NCI-H69 (cell line): ENCODE measurements at regions not wholly inside any gene's neighbourhood (a gene's known extent, or its start where the extent isn't known, plus 50 kb on each side); places are given as distances from the start of the nearest gene placed in this dataset.

ENCODE experiments used
- DNase-seq: peaks from one replicate; lab custom pipeline; 2025; lab: John Stamatoyannopoulos, UW

DNA sequence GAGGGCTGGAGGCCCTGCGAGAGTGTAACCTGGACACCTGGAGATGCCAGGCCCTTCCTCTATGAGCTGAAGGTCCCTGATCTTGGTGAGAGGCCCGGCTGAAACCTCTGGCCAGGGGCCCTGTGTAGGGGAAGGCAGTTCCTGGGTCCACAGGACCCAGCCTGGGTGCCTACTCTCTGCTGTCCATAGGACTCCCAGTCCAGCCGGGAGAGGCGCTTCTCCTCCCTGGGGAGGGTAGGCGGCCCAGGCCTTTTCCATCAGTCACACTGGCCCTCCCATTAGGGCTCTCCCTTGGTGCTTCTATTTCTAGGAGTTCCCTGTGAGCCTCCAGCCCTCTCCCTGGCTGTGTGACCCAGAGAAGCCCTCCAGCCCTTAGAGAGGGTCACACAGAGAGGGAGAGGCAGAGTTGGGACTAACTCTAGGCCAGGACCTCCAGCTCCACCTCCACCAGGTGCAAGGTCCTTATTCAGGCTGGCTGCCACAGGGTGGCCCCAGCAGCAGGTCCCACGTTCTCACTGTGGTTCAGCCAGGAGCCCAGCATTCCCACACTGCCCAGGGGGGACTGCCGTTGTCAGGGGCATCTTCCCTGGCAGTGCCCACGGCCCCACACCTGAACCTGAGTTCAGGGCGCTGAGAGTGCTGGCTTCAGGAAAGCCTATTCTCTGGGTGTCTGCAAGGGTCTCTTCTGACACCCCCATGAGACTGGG, 146.8 kb downstream of the SMAD6 start:
- no peak for DNase-seq

DNA sequence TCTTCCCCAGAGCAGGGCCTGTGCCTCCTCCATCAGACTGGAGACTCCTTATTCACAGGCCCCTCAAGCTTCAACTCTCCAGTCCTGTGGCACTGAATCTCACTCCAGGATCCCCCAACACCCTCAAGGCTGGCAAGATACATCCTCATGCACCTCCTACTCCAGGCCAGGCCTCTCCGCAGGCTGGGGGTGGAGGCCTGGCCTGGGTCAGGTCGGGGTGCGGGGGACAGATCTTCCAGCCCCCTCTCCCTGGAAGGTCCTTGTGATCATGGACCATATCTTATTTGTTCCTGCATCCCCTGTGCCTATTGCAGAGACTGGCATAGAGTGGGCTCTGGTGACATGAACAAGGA, 147.3 kb downstream of the SMAD6 start:
- no peak for DNase-seq

DNA sequence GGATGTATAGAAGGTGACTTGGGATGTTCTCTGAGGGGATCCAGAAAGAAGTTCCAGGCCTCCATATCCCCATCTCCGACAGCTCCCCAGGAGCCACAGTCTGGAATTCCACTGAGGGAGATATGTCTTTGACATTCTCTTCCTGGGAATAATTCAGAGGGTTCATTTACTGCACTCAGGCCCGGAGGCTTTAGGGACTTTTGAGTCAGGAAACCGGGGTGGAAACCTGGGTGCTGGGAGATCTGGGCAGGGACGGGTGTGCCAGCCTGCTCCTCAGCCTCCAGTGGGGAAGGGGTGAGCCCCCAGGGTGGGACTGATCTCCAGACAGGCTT, 147.7 kb downstream of the SMAD6 start:
- DNase-seq = no peak

DNA sequence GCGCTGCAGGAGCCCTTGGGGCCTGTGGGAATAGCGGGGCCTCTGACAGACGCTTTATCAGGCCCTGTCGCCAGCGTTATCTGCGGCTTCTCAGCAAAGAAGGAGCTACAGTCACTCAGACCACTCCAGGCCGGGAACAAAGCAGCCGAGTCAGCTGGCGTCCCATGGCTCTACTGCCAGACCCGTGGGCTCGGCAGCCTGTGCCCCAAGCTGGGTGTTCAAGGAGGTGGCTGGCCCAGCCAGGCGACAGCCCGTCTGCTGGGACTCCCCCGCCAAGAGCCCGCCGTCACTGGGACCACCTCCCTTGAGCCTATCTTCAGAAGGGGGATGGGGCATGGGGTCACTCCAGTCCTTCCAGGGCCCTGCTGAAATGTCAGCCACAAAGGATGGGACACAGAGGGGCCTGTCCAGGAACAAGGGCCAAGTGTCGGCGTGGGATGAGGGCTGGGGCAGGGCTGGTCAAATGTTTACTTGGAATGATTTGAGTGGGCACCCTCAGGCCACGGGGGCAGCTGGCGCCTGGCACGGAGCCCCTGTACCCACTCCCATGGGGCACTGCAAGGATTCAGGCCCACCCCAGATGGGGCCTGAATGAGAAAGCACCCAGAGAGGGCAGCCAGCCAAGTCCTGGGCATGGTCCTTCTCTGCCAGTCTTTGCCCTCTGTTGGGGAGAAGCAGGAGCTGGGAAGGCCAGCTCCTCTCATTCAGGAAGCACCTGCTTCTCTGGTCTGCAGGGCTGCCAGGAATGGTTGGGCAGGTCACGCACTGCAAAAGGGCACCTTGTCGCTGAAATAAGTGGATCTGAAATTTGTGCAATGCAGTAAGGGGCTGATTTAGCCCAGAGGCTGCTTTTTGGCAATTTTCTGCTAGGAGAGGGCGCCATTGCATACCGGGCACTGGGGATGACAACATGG, 148.3 kb downstream of the SMAD6 start:
- peak; percentile 52 for DNase-seq

DNA sequence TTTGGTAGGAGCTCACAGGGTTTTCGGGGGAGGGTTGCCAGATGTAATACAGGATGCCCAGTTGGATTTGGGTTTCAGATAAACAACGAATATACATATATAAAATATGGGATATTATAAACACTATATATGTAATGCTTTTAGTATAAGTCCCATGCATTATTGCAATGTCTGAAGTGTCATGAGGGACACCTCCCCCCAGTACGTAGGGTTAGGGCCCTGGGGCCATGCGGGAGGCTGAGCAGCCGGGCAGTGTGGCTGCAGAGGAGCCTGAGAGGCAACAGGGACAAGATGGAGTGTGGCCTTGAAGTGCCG, 148.9 kb downstream of the SMAD6 start:
- DNase-seq = no peak

DNA sequence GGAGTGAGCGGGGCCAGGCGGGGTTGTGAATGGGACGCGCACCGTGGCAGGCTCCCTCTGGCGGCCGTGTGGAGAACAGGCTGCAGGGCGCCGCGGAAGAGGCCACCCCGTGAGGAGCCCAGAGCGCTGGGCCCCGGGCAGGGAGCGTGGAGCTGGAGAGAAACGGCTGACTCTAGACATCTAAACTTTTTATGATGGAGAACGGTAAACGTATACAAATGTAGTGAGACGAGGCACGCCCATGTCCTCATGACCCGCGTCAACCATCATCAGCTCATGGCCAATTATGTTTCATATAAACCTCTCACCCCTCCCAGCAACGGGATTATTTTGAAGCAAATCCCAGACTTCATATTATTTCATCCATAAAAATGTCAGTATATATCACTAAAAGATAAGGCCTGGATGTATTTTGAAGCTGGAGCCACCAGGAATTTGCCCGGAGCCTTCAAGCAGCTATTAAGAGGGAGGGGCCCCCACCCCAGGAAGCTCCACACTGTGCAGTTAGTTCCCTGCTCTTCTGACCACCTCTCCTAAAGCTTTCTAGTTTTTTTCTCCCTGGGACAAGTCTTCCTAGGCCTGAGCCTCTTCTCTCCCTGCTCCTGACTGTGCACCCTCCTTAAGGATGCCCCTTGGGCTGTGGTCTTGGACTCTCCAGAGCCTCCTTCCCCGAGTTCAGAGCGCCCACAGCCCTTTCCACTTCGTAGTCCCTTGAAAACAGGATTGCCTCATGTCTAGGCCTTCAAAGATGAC, 149.5 kb downstream of the SMAD6 start:
- DNase-seq = peak; percentile 90

DNA sequence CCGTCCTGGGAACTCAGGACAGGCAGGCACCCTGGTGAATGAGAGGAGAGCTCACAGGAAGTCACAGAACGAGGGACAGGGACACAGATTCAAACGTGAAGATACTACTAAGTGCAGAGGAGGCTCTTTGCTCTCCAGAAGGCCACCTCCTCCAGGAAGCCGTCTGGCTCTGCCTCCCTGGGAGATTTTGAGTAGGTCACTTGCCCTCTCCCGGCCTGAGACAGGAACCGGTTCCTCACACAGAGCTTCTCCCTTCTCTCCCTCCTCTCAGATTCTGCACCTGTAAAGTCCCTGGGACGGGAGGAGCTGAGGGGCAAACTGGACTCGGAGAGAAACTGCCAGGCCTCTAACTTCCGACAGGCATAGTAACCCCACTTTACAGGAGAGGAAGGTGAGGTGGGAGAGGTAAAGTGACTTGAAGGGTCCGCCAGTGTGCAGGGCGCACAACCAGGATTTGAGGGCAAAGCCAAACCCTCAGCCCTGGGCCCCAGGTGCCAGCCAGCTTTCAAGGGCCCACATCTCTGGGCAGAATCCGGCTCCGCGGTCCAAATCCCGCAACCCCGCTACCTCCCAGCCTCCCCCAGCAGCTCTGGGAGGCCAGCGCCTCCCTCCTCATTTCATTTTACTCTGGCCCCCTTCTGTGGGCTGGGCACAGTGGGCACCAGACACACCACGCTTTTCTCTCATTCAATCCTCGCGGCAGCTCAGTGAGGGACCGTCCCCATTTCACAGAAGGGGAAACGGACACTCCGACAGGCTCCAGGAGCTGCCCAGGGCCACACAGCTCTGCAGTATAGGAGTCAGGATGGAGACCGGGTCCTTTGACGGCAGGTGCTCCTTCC, 150.2 kb downstream of the SMAD6 start:
- DNase-seq = no peak

DNA sequence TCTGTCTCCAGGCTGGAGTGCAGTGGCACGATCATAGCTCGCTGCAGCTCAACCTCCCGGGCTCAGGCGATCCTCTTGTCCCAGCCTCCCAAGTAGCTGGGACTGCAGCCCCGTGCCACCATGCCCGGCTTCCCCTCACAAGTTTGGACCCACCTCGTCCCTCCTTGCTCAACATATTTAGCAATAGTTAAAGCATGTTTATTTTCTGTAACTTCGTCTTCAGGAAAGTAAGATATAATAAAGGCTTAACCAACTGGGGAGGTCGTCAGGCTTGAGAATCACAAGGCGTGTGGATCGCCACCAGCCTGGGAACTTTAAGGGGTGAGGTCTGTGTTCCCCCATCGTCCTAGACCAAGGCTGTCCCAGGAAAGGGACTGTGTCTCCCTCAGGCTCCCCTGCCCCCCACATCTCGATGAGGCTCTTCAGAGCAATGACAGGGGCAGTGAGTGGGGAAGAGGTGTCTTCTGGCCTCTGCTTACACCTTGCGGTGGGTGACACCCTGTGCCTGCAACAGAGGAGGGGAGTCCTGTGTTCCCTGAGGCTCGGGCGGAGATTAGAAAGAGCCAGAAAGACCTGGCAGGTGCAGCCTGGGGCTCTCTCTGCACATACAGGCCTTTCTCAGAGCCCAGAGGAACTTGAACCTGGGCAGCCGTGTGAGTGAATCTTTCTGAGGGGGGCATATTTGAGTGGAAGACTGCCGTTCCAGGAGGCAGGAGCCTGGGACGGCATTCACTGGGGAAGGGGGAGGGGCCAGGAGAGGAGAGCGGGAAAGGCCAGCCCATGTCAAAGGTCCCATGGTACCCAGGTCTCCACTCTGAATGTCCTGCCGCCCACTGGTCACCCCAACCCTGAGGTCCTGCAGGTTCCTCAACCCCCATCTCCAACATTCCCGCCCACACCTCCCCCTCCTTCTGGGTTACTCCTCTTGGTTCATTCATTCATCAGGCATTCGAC, 152.3 kb downstream of the SMAD6 start:
- no peak for DNase-seq

DNA sequence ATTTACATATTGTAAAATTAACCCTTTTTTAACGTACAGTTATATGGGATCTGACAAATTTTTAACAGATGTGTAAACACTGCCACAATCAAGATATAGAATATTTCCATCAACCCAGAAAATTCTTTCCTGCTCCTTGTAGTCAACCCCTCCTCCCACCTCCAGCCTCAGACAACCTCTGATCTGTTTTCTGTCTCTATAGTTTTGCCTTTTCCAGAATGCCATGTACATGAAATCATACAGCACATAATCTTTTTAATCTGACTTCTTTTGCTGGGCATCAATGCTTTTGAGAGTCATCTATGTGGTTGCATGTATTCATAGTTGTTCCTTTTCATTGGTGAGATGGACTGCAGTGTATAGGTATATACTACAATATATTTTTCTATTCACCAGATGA, 153.0 kb downstream of the SMAD6 start:
- no peak for DNase-seq

DNA sequence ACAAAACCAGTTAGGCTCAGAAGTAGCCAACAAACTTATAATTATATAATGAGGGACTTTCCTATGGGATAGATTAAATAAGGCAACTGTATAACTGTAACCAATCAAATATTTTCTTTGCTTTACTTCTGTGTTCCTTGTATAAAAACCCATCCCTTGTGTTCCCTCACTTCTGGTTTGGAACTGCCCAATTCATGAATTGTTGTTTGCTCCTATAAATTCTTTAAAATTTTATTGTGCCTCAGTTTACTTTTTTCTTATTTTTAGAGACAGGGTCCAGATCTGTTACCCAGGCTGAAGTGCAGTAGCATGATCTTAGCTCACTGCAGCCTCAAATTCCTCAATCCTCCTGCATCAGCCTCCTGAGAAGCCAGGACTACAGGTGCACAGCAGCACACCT, 155.7 kb downstream of the SMAD6 start:
- no peak for DNase-seq

DNA sequence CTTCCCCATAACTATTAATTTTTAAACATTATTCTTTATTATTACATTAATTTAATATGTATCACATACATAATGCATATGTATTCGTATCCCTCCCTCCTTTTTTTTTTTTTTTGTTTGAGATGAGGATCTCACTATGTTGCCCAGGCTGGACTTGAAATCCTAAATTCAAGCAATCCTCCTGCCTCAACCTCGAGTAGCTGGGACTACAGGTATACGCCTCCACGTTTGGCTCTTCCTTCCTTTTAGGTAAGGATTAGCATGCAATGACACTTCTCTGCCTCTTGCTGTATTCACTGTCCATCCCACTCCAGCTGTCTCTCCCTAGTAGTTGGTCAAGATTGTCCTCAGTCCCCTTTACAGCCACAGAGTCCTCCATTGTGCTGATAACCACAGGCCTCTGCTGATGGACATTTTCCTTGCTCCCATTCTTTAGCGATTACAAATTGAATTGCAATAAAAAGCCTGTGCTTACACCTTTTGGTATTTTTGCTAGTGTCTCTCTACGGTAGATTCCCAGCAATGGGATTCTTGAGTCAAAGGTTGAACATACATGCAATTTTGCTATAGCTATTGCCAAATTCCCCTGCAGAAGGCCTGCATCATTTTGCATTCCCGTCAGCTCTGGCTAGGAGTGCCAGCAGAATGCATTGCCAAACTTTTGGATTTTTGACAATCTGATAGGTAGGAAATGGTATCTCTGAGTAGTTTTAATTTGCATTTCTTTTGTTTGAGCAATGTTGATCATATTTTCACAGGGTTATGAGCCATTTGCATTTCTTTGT, 156.6 kb downstream of the SMAD6 start:
- peak; percentile 21 for DNase-seq

DNA sequence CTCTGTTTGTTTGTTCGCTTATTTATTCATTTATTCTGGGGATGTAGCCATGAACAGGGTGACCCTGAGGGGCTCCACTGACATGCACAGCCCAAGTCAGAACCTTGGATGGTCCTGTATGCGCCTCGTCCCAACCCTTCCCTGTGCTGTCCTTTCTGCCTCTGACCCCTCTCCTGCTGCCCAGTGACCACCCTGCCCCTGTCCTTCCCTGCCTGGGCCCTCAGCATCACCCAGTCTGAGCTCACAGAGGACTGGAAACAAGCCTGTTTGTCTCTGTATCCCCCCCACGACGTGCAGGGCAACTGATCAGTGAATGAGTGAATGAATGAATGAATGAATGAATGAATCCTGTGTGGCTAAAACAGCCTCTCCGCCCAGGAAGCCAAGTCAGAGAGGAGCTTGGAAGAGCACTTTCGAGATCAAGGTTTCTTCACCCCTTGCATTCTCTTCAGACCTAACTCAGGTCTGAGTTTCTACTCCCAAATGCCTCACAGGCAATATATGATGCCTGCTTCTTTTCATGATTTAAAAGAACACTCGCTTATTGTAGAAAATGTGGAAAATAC, 157.7 kb downstream of the SMAD6 start:
- no peak for DNase-seq

DNA sequence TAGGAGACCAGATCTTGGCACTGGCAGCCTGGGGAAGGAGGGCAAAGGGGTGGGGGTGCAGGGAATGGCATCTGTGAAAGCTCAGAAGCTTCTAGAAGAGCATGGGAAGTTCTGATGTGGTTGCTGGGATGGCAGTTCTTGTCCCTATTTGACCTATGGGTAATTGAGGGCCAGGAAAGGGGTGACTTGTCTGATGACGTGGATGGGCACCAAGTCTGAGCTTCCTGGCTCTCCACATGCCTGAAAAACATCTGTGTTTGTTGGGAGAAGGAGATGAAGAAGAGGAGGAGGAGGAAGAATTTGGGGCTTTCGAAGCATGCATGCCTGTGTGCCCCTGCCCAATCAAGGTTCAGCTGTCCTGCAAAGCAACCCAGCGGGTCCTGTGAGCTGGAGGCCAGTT, 158.8 kb downstream of the SMAD6 start:
- no peak for DNase-seq

DNA sequence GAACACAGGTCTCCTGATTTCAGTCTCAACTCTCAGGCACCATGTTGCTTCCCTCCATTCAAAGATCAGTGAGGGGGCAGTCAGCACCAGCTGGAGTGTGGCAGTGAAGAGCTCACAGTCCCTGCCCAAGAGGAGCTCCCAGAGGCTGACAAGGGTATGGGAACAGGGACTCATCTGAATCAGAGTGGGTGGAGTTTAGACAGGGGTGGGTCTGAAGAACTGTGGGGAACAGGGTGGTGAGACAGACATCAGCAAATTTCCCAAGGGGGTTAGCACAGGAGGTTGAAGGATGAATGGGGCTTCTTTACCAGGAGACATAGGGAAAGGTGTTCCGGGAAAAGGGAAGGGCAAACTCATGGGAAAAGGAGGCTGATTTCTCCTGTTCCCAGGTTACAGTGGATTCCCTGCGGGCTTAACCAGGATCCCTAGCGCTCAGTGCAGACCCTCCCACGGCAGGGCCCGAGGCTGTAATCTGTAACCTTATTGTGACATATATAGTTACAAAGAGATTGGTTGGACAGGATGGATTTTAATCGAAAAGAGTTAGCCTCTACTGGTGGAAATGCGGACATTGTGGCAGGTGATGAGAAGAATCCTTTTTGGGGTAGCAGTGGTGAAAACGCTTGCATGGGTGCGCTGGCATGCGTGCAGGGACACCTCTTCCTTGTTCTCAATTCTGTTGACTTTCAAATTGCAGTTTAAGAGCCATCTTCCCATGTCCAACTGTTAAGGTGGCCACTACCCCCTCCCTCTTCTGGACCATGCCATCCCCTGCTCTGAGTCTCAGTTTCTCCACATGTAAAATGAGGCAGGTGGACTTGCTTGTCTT, 160.3 kb downstream of the SMAD6 start:
- DNase-seq = peak; percentile 59

DNA sequence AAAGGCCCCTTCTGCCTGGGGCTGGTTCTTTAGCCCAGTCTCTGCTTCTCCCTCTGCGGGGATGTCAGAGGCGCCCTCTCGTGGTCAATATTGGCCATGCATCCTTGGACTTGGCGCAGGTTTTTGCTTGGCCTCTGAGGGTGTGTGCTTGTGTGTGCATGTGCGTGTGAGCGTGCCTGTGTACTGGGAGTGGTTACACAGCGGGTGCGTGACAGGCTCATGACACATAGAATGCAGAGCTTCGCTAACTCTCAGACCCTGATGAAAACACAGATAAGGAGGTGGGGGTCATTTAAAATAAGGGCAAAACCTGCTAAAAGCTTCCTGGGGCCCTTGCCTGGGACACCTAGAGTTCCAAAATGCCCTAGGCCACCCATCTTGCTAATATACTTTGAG, 160.9 kb downstream of the SMAD6 start:
- peak; percentile 83 for DNase-seq

DNA sequence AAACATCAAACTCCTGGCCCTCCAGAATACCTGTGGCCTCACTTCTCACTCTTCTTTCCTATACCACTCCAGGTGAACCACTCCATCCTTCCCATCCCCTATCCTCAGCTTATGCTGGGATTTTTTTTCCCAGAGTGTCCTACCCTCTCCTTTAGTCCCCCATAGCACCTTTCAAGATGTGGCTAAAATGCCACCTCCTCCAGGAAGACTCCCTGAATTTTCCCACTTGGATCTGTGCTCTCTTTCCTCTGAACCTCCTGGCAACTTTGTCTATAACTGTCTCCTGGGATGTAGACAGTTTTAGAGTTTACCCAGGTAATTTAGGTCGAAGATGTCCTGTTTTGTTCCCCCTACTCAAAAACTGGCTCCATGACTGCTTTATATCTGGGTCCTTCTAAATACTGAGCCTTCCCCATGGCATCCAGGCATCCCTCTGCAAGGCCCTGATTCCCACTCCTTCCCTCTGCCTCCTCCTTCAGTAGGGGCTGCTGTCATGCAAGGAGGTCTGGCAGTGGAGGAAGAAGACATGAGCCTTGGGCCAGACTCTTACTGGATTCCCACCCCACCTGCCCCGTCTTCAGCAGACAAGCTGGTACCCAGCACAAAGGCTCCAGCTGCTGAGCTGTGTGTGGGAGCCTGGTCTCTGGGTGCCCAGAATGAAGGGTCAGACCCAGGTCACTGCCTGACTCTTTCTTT, 161.5 kb downstream of the SMAD6 start:
- no peak for DNase-seq

DNA sequence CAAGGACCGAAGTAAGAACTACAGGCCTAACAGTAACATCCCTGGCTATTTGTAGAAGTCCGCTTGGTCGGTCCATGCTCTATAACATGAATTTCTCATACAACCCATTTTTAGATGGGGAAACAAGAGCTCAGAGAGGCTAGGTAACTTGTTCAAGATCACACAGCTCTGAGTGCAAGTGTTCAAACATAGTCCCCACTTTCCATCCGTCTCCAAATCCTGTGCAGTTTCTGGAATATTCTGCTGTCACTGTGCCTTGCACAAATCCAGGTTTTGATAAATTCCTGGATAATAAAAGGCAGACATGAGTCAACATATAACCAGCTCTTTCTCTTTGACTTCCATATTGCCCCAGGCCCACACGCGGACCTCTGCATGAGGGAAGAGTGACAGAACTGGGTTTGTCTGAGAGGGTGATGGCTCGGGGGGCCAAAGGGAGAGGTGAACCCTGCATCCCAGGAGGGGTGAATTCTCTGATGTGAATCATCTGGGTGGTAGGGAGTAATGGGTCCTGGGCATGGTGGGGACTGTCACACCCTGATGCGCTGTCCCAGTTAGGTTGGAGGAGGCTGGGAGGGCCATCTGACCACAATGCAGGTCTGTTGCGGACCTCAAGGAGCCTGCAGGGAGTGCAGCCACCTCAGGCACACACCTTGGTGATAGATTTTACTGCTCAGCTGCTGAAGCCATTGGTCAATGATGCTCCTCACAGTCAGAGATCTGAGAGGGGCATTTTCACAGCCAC, 162.2 kb downstream of the SMAD6 start:
- DNase-seq = no peak

DNA sequence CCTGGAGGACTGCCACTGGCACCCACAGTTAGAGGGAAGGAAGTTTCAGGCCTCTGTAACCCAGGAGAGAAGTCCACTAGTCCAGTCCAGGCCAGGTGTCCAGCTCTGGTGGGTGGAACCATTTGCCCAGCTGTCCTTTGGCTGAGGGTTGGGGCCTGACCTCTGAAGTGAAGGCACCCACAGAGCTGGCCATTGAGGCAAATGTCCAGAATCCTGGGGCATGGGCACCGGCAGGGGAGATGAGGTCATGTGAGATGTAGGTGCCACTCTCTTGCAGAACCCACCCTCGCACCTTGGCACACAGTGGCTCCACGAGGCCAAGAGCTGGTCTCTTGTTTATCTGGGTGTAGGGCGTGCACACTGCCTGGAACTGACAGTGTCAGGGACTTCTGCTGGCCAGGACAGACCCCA, 162.8 kb downstream of the SMAD6 start:
- no peak for DNase-seq
